ENCODE measurements at regions not wholly inside any gene's neighbourhood (a gene's known extent, or its start where the extent isn't known, plus 50 kb on each side); places are given as distances from the start of the nearest gene placed in this dataset.

- DNase-seq (ENCODE audit: extremely low spot score), result no peak
- ChIA-PET CTCF (no interaction called here), POLR2A (no interaction called here)
- TF ChIP-seq FOXK2 (IDR thresholded peaks at IDR 0.05) (no peak), LEF1 (IDR thresholded peaks at IDR 0.05; ENCODE audit: borderline replicate concordance) (no peak), FOXA1 (IDR thresholded peaks at IDR 0.05) (no peak)
- TF ChIP-seq, protein P1, sequence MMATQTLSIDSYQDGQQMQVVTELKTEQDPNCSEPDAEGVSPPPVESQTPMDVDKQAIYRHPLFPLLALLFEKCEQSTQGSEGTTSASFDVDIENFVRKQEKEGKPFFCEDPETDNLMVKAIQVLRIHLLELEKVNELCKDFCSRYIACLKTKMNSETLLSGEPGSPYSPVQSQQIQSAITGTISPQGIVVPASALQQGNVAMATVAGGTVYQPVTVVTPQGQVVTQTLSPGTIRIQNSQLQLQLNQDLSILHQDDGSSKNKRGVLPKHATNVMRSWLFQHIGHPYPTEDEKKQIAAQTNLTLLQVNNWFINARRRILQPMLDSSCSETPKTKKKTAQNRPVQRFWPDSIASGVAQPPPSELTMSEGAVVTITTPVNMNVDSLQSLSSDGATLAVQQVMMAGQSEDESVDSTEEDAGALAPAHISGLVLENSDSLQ (IDR thresholded peaks at IDR 0.05), result no peak
These were observed 498.3 kb downstream of the KCNH5 start for GRCh38 chr14:62546862-62547474.

DNA sequence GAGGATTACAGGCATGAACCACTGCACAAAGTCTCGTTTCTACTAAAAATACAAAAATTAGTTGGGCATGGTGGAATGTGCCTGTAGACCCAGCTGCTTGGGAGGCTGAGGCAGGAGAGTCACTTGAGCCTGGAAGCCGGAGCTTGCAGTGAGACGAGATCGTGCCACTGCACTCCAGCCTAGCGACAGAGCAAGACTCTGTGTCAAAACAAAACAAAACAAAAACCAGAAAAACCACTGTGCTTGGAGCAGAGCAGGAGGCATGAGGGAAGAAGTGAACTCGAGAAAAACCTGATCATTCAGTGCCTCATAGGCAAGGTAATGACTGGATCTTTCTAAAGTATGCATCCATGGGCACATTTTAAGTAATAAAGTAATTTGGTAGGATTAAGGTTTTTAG is 487.8 kb downstream of the KCNH5 start:
- no peak for DNase-seq (ENCODE audit: extremely low spot score)
- TF ChIP-seq FOXK2 (IDR thresholded peaks at IDR 0.05) (no peak), BHLHE40 (IDR thresholded peaks at IDR 0.05; ENCODE audit: borderline replicate concordance) (no peak), CTBP1 (IDR thresholded peaks at IDR 0.05; ENCODE audit: borderline replicate concordance) (no peak), ZNF384 (IDR thresholded peaks at IDR 0.05) (no peak), FOXM1 (IDR thresholded peaks at IDR 0.05; ENCODE audit: borderline replicate concordance) (no peak), ELF4 (IDR thresholded peaks at IDR 0.05) (no peak), HDGF (IDR thresholded peaks at IDR 0.05; ENCODE audit: borderline replicate concordance) (no peak), LEF1 (IDR thresholded peaks at IDR 0.05; ENCODE audit: borderline replicate concordance) (no peak), ARNT (IDR thresholded peaks at IDR 0.05) (no peak), SUZ12 (IDR thresholded peaks at IDR 0.05) (no peak), NFRKB (IDR thresholded peaks at IDR 0.05) (no peak), FOXA1 (IDR thresholded peaks at IDR 0.05) (no peak), SP1 (IDR thresholded peaks at IDR 0.05) (no peak), L3MBTL2 (conservative IDR thresholded peaks at IDR 0.05) (no peak), TARDBP (IDR thresholded peaks at IDR 0.05) (no peak)
- TF ChIP-seq, protein P1 (IDR thresholded peaks at IDR 0.05), result no peak
- POLR2A ChIA-PET, result no interaction called here
- CTCF ChIA-PET, result no interaction called here

- TF ChIP-seq ARNT (IDR thresholded peaks at IDR 0.05), result no peak
- DNase-seq (ENCODE audit: extremely low spot score), result no peak
- CTCF ChIA-PET, result no interaction called here
- POLR2A ChIA-PET, result no interaction called here
These were observed 486.8 kb downstream of the KCNH5 start for GRCh38 chr14:62558451-62558850.

GRCh38 chr14:62585247-62585646 is 460.0 kb downstream of the KCNH5 start:
- TF ChIP-seq BHLHE40 (IDR thresholded peaks at IDR 0.05; ENCODE audit: borderline replicate concordance), result no peak
- DNase-seq (ENCODE audit: extremely low spot score), result no peak
- ChIA-PET POLR2A (no interaction called here), CTCF (no interaction called here)

DNA sequence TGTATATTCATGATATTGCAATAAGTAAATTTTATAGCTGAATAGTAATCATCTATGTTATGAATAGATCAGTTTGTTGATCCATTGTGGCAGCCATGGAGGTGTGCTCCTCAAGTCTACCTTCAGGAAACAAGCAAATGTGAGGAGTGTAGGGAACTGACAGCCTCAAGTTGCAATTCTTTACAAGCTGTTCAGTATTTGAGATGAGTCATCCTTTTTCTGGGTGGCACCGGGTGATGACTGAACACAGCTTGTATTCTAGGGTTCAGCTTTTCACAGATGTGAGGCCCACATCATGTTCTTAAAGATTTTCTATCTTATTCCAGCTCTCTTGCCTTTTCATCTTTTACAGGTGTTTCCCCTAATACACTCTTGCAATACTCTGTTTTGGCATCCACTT is 452.4 kb downstream of the KCNH5 start:
- POLR2A ChIA-PET, result no interaction called here
- CTCF ChIA-PET, result no interaction called here
- TF ChIP-seq ARNT (IDR thresholded peaks at IDR 0.05), result no peak
- no peak for TF ChIP-seq LEF1 (IDR thresholded peaks at IDR 0.05; ENCODE audit: borderline replicate concordance)
- no peak for TF ChIP-seq FOXK2 (IDR thresholded peaks at IDR 0.05)
- TF ChIP-seq FOXA1 (IDR thresholded peaks at IDR 0.05), result no peak
- TF ChIP-seq, protein P1 (IDR thresholded peaks at IDR 0.05), result no peak
- TF ChIP-seq FOXM1 (IDR thresholded peaks at IDR 0.05; ENCODE audit: borderline replicate concordance), result no peak
- TF ChIP-seq L3MBTL2 (conservative IDR thresholded peaks at IDR 0.05), result no peak
- TF ChIP-seq ZNF384 (IDR thresholded peaks at IDR 0.05), result no peak
- no peak for TF ChIP-seq TARDBP (IDR thresholded peaks at IDR 0.05)
- TF ChIP-seq BHLHE40 (IDR thresholded peaks at IDR 0.05; ENCODE audit: borderline replicate concordance), result no peak
- TF ChIP-seq ELF4 (IDR thresholded peaks at IDR 0.05), result no peak
- TF ChIP-seq SUZ12 (IDR thresholded peaks at IDR 0.05), result no peak
- no peak for TF ChIP-seq HDGF (IDR thresholded peaks at IDR 0.05; ENCODE audit: borderline replicate concordance)
- no peak for DNase-seq (ENCODE audit: extremely low spot score)

DNA sequence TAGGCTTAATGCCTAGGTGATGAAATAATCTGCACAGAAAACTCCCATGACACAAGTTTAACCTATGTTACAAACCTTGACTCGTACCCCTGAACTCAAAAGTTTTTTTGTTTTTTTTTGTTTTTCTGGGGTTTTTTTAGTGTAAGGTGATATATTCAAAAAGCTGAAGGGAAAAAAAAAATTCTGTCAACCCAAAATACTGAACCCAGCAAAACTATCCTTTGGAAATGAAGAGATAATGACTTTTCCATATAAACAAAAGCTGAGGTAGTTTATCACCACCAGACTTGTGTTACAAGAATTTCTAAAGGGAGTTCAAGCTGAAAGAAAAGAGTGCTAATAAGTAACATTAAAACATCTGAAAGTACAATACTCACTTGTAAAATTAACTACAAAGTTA is 448.1 kb downstream of the KCNH5 start:
- TF ChIP-seq ARNT (IDR thresholded peaks at IDR 0.05), result no peak
- TF ChIP-seq, protein P1 (IDR thresholded peaks at IDR 0.05), result no peak
- no peak for TF ChIP-seq FOXK2 (IDR thresholded peaks at IDR 0.05)
- TF ChIP-seq ELF4 (IDR thresholded peaks at IDR 0.05), result no peak
- no peak for TF ChIP-seq FOXM1 (IDR thresholded peaks at IDR 0.05; ENCODE audit: borderline replicate concordance)
- no peak for TF ChIP-seq CTBP1 (IDR thresholded peaks at IDR 0.05; ENCODE audit: borderline replicate concordance)
- TF ChIP-seq FOXA1 (IDR thresholded peaks at IDR 0.05), result no peak
- no peak for TF ChIP-seq TARDBP (IDR thresholded peaks at IDR 0.05)
- TF ChIP-seq SUZ12 (IDR thresholded peaks at IDR 0.05), result no peak
- no peak for TF ChIP-seq HDGF (IDR thresholded peaks at IDR 0.05; ENCODE audit: borderline replicate concordance)
- no peak for TF ChIP-seq BHLHE40 (IDR thresholded peaks at IDR 0.05; ENCODE audit: borderline replicate concordance)
- TF ChIP-seq ZNF384 (IDR thresholded peaks at IDR 0.05), result no peak
- TF ChIP-seq NFRKB (IDR thresholded peaks at IDR 0.05), result no peak
- no peak for TF ChIP-seq LEF1 (IDR thresholded peaks at IDR 0.05; ENCODE audit: borderline replicate concordance)
- TF ChIP-seq SP1 (IDR thresholded peaks at IDR 0.05), result no peak
- no peak for TF ChIP-seq L3MBTL2 (conservative IDR thresholded peaks at IDR 0.05)
- CTCF ChIA-PET, result no interaction called here
- POLR2A ChIA-PET, result no interaction called here
- DNase-seq (ENCODE audit: extremely low spot score), result no peak

Measured in HEK293T (cell line).